Gastroesophageal sphincter (tissue), 4 donors: ENCODE measurements at regions not wholly inside any gene's neighbourhood (a gene's known extent, or its start where the extent isn't known, plus 50 kb on each side); places are given as distances from the start of the nearest gene placed in this dataset.

Source experiments
- ATAC-seq: fragments of 150-250 bp; one replicate; pipeline ENCODE4 v1.9.1; 2016; ENCODE audit warnings: mild to moderate bottlenecking, moderate library complexity
- H3K27ac ChIP-seq, 4 donors: fragments of 200-600 bp; sonication (generic) in 3 of 4; 1 replicate in 3 of 4; 2 replicates in 1 of 4; pipeline ENCODE4 v1.5.1; 2016 to 2019
- H3K27me3 ChIP-seq: fragments of 200-600 bp; sonication (generic); one replicate; pipeline ENCODE4 v1.5.1; 2019
- H3K36me3 ChIP-seq, 2 donors: fragments of 200-600 bp; sonication (generic); one replicate each; pipeline ENCODE4 v1.5.1; 2019; ENCODE audit warnings: control low read depth in 1 of 2
- H3K4me1 ChIP-seq, 3 donors: fragments of 200-600 bp; sonication (generic); 1 replicate in 2 of 3; 2 replicates in 1 of 3; pipeline ENCODE4 v1.5.1; 2016 to 2019; ENCODE audit warnings: control low read depth in 2 of 3
- H3K4me3 ChIP-seq, 2 donors: fragments of 200-600 bp; sonication (generic); one replicate each; pipeline ENCODE4 v1.5.1; 2019; ENCODE audit warnings: mild to moderate bottlenecking in 1 of 2, moderate library complexity in 1 of 2
- H3K9me3 ChIP-seq, 3 donors: fragments of 200-600 bp; sonication (generic); one replicate each; pipeline ENCODE4 v1.5.1; 2017 to 2019; ENCODE audit warnings: control low read depth in 2 of 3
- EP300 ChIP-seq: sonication (generic); formaldehyde crosslinking; IDR thresholded peaks from one replicate; pipeline ENCODE4 v1.6.1; 2017; ENCODE audit warnings: antibody characterized with exemption, mild to moderate bottlenecking
- POLR2A ChIP-seq, 2 donors: fragments of 450-650 bp; IDR thresholded peaks; one replicate each; pipeline ENCODE4 v1.6.1; 2017; ENCODE audit warnings: antibody characterized with exemption in 2 of 2, mild to moderate bottlenecking in 2 of 2, moderate library complexity in 1 of 2
- POLR2AphosphoS5 ChIP-seq: sonication (generic); formaldehyde crosslinking; IDR thresholded peaks from one replicate; pipeline ENCODE4 v1.6.1; 2017; ENCODE audit warnings: antibody characterized with exemption
- WGBS, 2 donors: methylation state at CpG; one replicate each; pipeline ENCODE4 v1.1.5; 2018; ENCODE audit warnings: low coverage in 1 of 2; 5-methylcytosine and 5-hydroxymethylcytosine counted together
- TF ChIP-seq, protein P1 (sequence below), 4 experiments: fragments of 200-600 bp in 2 of 4; fragments of 450-650 bp in 2 of 4; sonication (generic) in 1 of 4; IDR thresholded peaks; one replicate each; pipeline ENCODE4 v1.5.1; 2017 to 2019; ENCODE audit warnings: antibody characterized with exemption in 4 of 4, mild to moderate bottlenecking in 2 of 4, moderate library complexity in 2 of 4

- ATAC-seq = no peak
- H3K27ac ChIP-seq = no peak overlapping the region
- WGBS, 2 donors = 48 to 69% methylated on average over 2 to 7 of the region's 21 CpGs
- no peak for TF ChIP-seq POLR2A (IDR thresholded peaks at IDR 0.05)
- no peak for TF ChIP-seq EP300
- no peak for TF ChIP-seq POLR2AphosphoS5
- no peak overlapping the region for H3K4me3 ChIP-seq
- H3K36me3 ChIP-seq = no peaks in the 10 kb centered on the region
- peaks cover 46% of the 10 kb centered on the region for H3K27me3 ChIP-seq
- H3K4me1 ChIP-seq = no peaks in the 10 kb centered on the region
- peaks cover 0 to 11% (median 0%) of the 10 kb centered on the region in 3 donors for H3K9me3 ChIP-seq
These were observed 268.5 kb downstream of the CBLN1 start for GRCh38 chr16:49012961-49013726.

GRCh38 chr16:49011901-49012300 lies 269.7 kb downstream of the CBLN1 start:
- Histone ChIP-seq H3K27ac (no peak overlapping the region), H3K4me3 (no peak overlapping the region), H3K4me1 (no peaks in the 10 kb centered on the region), H3K9me3 (peaks cover 0 to 11% (median 0%) of the 10 kb centered on the region in 3 donors), H3K27me3 (peaks cover 43% of the 10 kb centered on the region), H3K36me3 (no peaks in the 10 kb centered on the region)
- WGBS, 2 donors = 58% methylated on average over 2 of the region's 2 CpGs; no CpG with 5 or more reads in 1 of the 2 donors
- TF ChIP-seq POLR2AphosphoS5 (no peak), POLR2A (IDR thresholded peaks at IDR 0.05) (no peak), EP300 (no peak)
- TF ChIP-seq, protein P1, sequence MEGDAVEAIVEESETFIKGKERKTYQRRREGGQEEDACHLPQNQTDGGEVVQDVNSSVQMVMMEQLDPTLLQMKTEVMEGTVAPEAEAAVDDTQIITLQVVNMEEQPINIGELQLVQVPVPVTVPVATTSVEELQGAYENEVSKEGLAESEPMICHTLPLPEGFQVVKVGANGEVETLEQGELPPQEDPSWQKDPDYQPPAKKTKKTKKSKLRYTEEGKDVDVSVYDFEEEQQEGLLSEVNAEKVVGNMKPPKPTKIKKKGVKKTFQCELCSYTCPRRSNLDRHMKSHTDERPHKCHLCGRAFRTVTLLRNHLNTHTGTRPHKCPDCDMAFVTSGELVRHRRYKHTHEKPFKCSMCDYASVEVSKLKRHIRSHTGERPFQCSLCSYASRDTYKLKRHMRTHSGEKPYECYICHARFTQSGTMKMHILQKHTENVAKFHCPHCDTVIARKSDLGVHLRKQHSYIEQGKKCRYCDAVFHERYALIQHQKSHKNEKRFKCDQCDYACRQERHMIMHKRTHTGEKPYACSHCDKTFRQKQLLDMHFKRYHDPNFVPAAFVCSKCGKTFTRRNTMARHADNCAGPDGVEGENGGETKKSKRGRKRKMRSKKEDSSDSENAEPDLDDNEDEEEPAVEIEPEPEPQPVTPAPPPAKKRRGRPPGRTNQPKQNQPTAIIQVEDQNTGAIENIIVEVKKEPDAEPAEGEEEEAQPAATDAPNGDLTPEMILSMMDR (IDR thresholded peaks at IDR 0.05) = no peak
- no peak for ATAC-seq

- no peak overlapping the region for H3K27ac ChIP-seq
- H3K36me3 ChIP-seq = no peaks in the 10 kb centered on the region
- peaks cover 43% of the 10 kb centered on the region for H3K27me3 ChIP-seq
- TF ChIP-seq EP300 = no peak
- WGBS, 2 donors = 66 to 76% methylated on average over 3 to 7 of the region's 7 CpGs
- H3K4me1 ChIP-seq = no peaks in the 10 kb centered on the region
- peaks cover 0 to 11% (median 0%) of the 10 kb centered on the region in 3 donors for H3K9me3 ChIP-seq
- no peak for ATAC-seq
- no peak overlapping the region for H3K4me3 ChIP-seq
These were observed 270.8 kb downstream of the CBLN1 start for GRCh38 chr16:49010879-49011278.

- peak; percentile 10 for ATAC-seq
- Histone ChIP-seq H3K27ac (no peak overlapping the region), H3K4me1 (no peaks in the 10 kb centered on the region), H3K9me3 (peaks cover 0 to 11% (median 0%) of the 10 kb centered on the region in 3 donors), H3K4me3 (no peak overlapping the region), H3K36me3 (no peaks in the 10 kb centered on the region), H3K27me3 (peaks cover 43% of the 10 kb centered on the region)
- no CpG with 5 or more reads among the region's 8 CpGs for WGBS, 2 donors
- TF ChIP-seq, protein P1 (IDR thresholded peaks at IDR 0.05) = no peak
- TF ChIP-seq POLR2AphosphoS5 (no peak), EP300 (no peak), POLR2A (IDR thresholded peaks at IDR 0.05) (no peak)
These were observed 271.2 kb downstream of the CBLN1 start for GRCh38 chr16:49010396-49010795.

GRCh38 chr16:49009204-49009603 lies 272.4 kb downstream of the CBLN1 start:
- WGBS, 2 donors = 90% methylated on average over 1 of the region's 1 CpG; no CpG with 5 or more reads in 1 of the 2 donors
- no peak for ATAC-seq
- Histone ChIP-seq H3K27me3 (peaks cover 33% of the 10 kb centered on the region), H3K9me3 (peaks cover 0 to 11% (median 0%) of the 10 kb centered on the region in 3 donors), H3K4me3 (no peak overlapping the region), H3K36me3 (no peaks in the 10 kb centered on the region), H3K4me1 (no peaks in the 10 kb centered on the region), H3K27ac (no peak overlapping the region)
- TF ChIP-seq, protein P1 (IDR thresholded peaks at IDR 0.05) = no peak
- no peak for TF ChIP-seq POLR2AphosphoS5
- no peak for TF ChIP-seq EP300

GRCh38 chr16:49003992-49004391 lies 277.6 kb downstream of the CBLN1 start:
- WGBS, 2 donors = 43% methylated on average over 1 to 4 of the region's 4 CpGs
- H3K4me1 ChIP-seq = no peaks in the 10 kb centered on the region
- H3K27me3 ChIP-seq = peaks cover 13% of the 10 kb centered on the region
- TF ChIP-seq, protein P1 (IDR thresholded peaks at IDR 0.05) = no peak
- TF ChIP-seq POLR2A (IDR thresholded peaks at IDR 0.05) = no peak
- TF ChIP-seq POLR2AphosphoS5 = no peak
- no peak for TF ChIP-seq EP300
- no peaks in the 10 kb centered on the region for H3K36me3 ChIP-seq
- no peak overlapping the region for H3K4me3 ChIP-seq
- no peaks in the 10 kb centered on the region for H3K9me3 ChIP-seq
- H3K27ac ChIP-seq = no peak overlapping the region
- ATAC-seq = no peak
